ENCODE measurements at regions not wholly inside any gene's neighbourhood (a gene's known extent, or its start where the extent isn't known, plus 50 kb on each side); places are given as distances from the start of the nearest gene placed in this dataset.

- DNase-seq, result no peak
Observed at GRCh38 chr2:126990605-126991532, 92.2 kb downstream of the TEX51 start.

- no peak for DNase-seq
Observed at GRCh38 chr2:126994340-126994777, 95.7 kb downstream of the TEX51 start.

DNA sequence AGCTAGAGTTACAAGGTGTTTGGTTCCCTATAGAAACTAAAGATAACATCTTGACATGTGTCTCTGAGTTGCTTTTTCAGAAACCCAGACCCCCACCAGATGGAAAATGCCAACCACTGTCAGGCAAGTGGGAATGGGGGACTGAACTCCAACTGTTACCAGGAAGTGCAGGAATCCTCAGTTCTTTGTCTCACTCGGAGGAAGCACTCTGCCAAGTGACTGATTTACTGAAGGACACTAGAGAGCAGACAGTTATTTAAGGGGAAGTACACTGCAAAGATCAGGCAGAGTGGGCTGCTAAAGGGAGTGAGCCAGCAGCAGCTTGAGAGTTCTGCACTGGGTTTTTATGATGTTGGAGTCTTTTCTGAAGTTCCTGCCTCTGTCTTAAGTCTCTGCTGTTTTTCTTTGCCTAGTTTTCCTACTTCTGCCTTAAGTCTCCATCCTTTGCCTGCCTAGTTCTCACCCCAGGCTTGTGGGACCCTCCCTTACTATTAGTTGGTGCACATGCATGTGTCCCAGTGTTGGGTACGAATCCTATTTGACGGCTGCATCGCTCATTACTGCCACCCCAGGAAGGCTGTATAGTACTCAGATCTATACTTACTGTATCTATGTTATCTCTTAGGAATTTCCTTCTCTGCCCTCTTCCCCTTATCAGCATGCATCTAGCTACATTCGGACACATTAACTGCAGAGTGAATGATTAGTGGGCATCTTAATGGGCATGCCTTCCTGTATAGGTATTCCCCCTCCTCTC is 97.1 kb downstream of the TEX51 start:
- no peak for DNase-seq

DNA sequence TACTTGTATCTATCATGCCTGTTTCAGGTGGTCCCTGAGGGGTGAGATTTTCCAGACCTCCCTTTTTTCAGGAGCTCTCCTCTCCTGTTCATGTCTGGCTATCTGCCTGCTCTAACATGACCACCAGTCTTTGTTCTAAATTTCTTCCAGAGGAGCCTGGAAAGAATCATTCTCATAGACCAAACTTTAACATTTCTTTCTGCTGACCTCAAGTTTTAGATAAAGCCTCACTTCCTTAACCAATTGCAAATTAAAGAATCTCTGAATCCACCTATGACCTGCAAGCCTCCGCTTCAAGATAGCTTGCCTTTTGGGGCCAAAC is 97.6 kb downstream of the TEX51 start:
- DNase-seq, result no peak

All from HCEC 1CT (cell line).